Liver (tissue), 8 donors: ENCODE measurements at regions not wholly inside any gene's neighbourhood (a gene's known extent, or its start where the extent isn't known, plus 50 kb on each side); places are given as distances from the start of the nearest gene placed in this dataset.

Source experiments
- DNase-seq: peaks from one replicate; pipeline ENCODE4 v3.0.0-alpha.2; 2017; ENCODE audit warnings: low spot score
- H3K27ac ChIP-seq, 2 donors: one replicate each; pipeline ENCODE4 v1.7.0; 2013; ENCODE audit warnings: inconsistent platforms in 2 of 2, low read length in 2 of 2, control low read depth in 1 of 2, low read depth in 1 of 2, mild to moderate bottlenecking in 1 of 2
- H3K27me3 ChIP-seq, 4 donors: one replicate each; pipeline versions ENCODE4 v1.6.1 to v1.7.0; 2013; ENCODE audit warnings: low read length in 3 of 4, inconsistent platforms in 1 of 4, mild to moderate bottlenecking in 1 of 4, moderate library complexity in 1 of 4; ENCODE audit not compliant: control insufficient read depth in 4 of 4, insufficient read depth in 4 of 4
- H3K36me3 ChIP-seq, 4 donors: one replicate each; pipeline versions ENCODE4 v1.6.1 to v1.7.0; 2013; ENCODE audit warnings: low read length in 3 of 4, mild to moderate bottlenecking in 3 of 4, low read depth in 1 of 4, moderate library complexity in 1 of 4; ENCODE audit not compliant: control insufficient read depth in 4 of 4, insufficient read depth in 3 of 4
- H3K4me1 ChIP-seq, 4 donors: one replicate each; pipeline versions ENCODE4 v1.6.1 to v1.7.0; 2013; ENCODE audit warnings: low read length in 3 of 4, mild to moderate bottlenecking in 3 of 4, moderate library complexity in 1 of 4; ENCODE audit not compliant: control insufficient read depth in 4 of 4, insufficient read depth in 4 of 4
- H3K4me3 ChIP-seq, 3 donors: one replicate each; pipeline versions ENCODE4 v1.6.1 to v1.7.0; 2013; ENCODE audit warnings: low read length in 3 of 3, control low read depth in 1 of 3, low read depth in 1 of 3, mild to moderate bottlenecking in 1 of 3
- H3K9ac ChIP-seq, 2 donors: one replicate each; pipeline ENCODE4 v1.7.0; 2013; ENCODE audit warnings: low read length in 2 of 2, mild to moderate bottlenecking in 2 of 2, moderate library complexity in 2 of 2, control low read depth in 1 of 2, low read depth in 1 of 2
- H3K9me3 ChIP-seq, 4 donors: one replicate each; pipeline versions ENCODE4 v1.6.1 to v1.7.0; 2013; ENCODE audit warnings: low read length in 3 of 4; ENCODE audit not compliant: control insufficient read depth in 4 of 4
- ATF3 ChIP-seq: IDR thresholded peaks from 2 replicates; pipeline ENCODE4 v1.6.1; 2016; ENCODE audit warnings: antibody characterized with exemption
- FOXA2 ChIP-seq: IDR thresholded peaks from 2 replicates; pipeline ENCODE4 v1.6.1; 2016; ENCODE audit warnings: antibody characterized with exemption
- GABPA ChIP-seq, 2 donors: IDR thresholded peaks in 1 of 2; conservative IDR thresholded peaks in 1 of 2; 2 replicates each; pipeline ENCODE4 v1.6.1; 2016; ENCODE audit warnings: antibody characterized with exemption in 2 of 2, mild to moderate bottlenecking in 1 of 2, moderate library complexity in 1 of 2
- HNF4A ChIP-seq, 2 donors: conservative IDR thresholded peaks; 2 replicates each; pipeline ENCODE4 v1.6.1; 2016; ENCODE audit warnings: antibody characterized with exemption in 2 of 2, mild to moderate bottlenecking in 2 of 2
- NR2F2 ChIP-seq: IDR thresholded peaks from 2 replicates; pipeline ENCODE4 v1.6.1; 2016; ENCODE audit warnings: antibody characterized with exemption
- RXRA ChIP-seq, 2 donors: IDR thresholded peaks; 2 replicates each; pipeline ENCODE4 v1.6.1; 2017 to 2018; ENCODE audit warnings: antibody characterized with exemption in 2 of 2, mild to moderate bottlenecking in 1 of 2
- SP1 ChIP-seq: IDR thresholded peaks from 2 replicates; pipeline ENCODE4 v1.6.1; 2018; ENCODE audit warnings: antibody characterized with exemption, mild to moderate bottlenecking
- TAF1 ChIP-seq: conservative IDR thresholded peaks from 2 replicates; pipeline ENCODE4 v1.6.1; 2016; ENCODE audit warnings: antibody characterized with exemption, mild to moderate bottlenecking
- YY1 ChIP-seq: IDR thresholded peaks from 2 replicates; pipeline ENCODE4 v1.6.1; 2016; ENCODE audit warnings: antibody characterized with exemption, mild to moderate bottlenecking
- WGBS: extraction: QIAGEN DNeasy Blood & Tissue Kit; methylation state at CpG from one replicate; pipeline ENCODE4 v1.1.7; 2013; 5-methylcytosine and 5-hydroxymethylcytosine counted together
- TF ChIP-seq, protein P1 (sequence below): fragments of 150-350 bp; IDR thresholded peaks from 2 replicates; pipeline ENCODE4 v1.5.1; 2017; ENCODE audit warnings: improper control_type of control experiment, low read depth, low read length; ENCODE audit not compliant: missing input control
- TF ChIP-seq, protein P2 (sequence below): IDR thresholded peaks from 2 replicates; pipeline ENCODE4 v1.6.1; 2016; ENCODE audit warnings: antibody characterized with exemption
- TF ChIP-seq, protein P3 (sequence below): IDR thresholded peaks from 2 replicates; pipeline ENCODE4 v1.6.1; 2016; ENCODE audit warnings: antibody characterized with exemption, mild to moderate bottlenecking
- TF ChIP-seq, protein P4 (sequence below): IDR thresholded peaks from 2 replicates; pipeline ENCODE4 v1.6.1; 2016; ENCODE audit warnings: antibody characterized with exemption
- donor health status: healthy.
- donor health status: healthy.
- donor health status: healthy.
- donor health status: healthy.
- donor health status: healthy.

DNA sequence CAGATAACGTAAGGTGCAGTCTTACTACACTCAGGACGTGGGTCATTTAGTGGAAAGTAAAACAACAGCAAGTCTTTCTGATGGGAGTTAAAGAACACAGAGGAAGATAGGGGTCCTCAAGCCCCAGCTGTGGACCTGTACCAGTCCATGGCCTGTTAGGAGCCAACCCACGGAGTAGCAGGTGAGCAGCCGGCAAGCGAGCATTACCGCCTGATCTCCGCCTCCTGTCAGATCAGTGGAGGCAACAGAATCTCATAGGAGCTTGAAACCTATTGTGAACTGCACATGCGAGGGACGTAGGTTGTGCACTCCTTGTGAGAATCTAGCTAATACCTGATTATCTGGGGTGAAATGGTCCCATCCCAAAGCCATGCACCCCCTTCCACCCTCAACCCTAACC, 1180.8 kb downstream of the FSTL5 start:
- H3K27ac ChIP-seq, result no peak overlapping the region
- H3K4me3 ChIP-seq, result no peak overlapping the region
- WGBS, result 84% methylated on average over 9 of the region's 9 CpGs
- no peaks in the 10 kb centered on the region for H3K27me3 ChIP-seq
- H3K9me3 ChIP-seq, result no peaks in the 10 kb centered on the region
- no peak for DNase-seq
- no peak overlapping the region for H3K9ac ChIP-seq
- no peak for TF ChIP-seq GABPA (IDR thresholded peaks at IDR 0.05 in 1 of 2, conservative IDR thresholded peaks at IDR 0.05 in 1 of 2)
- no peak for TF ChIP-seq RXRA (IDR thresholded peaks at IDR 0.05)
- TF ChIP-seq, protein P1, sequence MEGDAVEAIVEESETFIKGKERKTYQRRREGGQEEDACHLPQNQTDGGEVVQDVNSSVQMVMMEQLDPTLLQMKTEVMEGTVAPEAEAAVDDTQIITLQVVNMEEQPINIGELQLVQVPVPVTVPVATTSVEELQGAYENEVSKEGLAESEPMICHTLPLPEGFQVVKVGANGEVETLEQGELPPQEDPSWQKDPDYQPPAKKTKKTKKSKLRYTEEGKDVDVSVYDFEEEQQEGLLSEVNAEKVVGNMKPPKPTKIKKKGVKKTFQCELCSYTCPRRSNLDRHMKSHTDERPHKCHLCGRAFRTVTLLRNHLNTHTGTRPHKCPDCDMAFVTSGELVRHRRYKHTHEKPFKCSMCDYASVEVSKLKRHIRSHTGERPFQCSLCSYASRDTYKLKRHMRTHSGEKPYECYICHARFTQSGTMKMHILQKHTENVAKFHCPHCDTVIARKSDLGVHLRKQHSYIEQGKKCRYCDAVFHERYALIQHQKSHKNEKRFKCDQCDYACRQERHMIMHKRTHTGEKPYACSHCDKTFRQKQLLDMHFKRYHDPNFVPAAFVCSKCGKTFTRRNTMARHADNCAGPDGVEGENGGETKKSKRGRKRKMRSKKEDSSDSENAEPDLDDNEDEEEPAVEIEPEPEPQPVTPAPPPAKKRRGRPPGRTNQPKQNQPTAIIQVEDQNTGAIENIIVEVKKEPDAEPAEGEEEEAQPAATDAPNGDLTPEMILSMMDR, result no peak
- no peaks in the 10 kb centered on the region for H3K4me1 ChIP-seq
- H3K36me3 ChIP-seq, result no peaks in the 10 kb centered on the region

DNA sequence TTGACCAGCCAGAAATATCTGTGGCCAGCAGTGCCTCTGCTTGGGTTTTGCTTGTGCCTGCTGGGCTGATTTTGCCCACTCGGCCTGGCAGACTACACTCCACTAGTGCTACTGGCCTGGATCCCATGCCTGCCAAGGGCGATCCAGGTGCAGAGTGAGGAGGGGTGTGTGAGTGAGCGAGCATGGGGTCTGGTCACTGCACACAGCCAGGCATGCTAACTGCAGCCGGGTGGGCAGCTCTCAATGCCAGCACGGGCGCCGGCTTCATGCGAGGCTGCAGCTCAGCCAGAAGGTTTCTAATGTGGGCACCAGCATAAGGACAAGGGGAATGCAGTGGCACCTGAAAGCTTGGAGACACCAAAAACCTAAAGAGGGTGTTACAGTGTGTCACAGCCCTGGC, 1161.4 kb downstream of the FSTL5 start:
- no peaks in the 10 kb centered on the region for H3K36me3 ChIP-seq
- H3K9ac ChIP-seq, result no peak overlapping the region
- WGBS, result 92% methylated on average over 8 of the region's 8 CpGs
- peaks cover 3 to 13% (median 9%) of the 10 kb centered on the region in 4 donors for H3K9me3 ChIP-seq
- no peaks in the 10 kb centered on the region for H3K27me3 ChIP-seq
- H3K4me1 ChIP-seq, result no peaks in the 10 kb centered on the region
- H3K27ac ChIP-seq, result no peak overlapping the region
- TF ChIP-seq, protein P2, sequence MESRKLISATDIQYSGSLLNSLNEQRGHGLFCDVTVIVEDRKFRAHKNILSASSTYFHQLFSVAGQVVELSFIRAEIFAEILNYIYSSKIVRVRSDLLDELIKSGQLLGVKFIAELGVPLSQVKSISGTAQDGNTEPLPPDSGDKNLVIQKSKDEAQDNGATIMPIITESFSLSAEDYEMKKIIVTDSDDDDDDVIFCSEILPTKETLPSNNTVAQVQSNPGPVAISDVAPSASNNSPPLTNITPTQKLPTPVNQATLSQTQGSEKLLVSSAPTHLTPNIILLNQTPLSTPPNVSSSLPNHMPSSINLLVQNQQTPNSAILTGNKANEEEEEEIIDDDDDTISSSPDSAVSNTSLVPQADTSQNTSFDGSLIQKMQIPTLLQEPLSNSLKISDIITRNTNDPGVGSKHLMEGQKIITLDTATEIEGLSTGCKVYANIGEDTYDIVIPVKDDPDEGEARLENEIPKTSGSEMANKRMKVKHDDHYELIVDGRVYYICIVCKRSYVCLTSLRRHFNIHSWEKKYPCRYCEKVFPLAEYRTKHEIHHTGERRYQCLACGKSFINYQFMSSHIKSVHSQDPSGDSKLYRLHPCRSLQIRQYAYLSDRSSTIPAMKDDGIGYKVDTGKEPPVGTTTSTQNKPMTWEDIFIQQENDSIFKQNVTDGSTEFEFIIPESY, result no peak
- TF ChIP-seq SP1, result no peak
- TF ChIP-seq, protein P3, sequence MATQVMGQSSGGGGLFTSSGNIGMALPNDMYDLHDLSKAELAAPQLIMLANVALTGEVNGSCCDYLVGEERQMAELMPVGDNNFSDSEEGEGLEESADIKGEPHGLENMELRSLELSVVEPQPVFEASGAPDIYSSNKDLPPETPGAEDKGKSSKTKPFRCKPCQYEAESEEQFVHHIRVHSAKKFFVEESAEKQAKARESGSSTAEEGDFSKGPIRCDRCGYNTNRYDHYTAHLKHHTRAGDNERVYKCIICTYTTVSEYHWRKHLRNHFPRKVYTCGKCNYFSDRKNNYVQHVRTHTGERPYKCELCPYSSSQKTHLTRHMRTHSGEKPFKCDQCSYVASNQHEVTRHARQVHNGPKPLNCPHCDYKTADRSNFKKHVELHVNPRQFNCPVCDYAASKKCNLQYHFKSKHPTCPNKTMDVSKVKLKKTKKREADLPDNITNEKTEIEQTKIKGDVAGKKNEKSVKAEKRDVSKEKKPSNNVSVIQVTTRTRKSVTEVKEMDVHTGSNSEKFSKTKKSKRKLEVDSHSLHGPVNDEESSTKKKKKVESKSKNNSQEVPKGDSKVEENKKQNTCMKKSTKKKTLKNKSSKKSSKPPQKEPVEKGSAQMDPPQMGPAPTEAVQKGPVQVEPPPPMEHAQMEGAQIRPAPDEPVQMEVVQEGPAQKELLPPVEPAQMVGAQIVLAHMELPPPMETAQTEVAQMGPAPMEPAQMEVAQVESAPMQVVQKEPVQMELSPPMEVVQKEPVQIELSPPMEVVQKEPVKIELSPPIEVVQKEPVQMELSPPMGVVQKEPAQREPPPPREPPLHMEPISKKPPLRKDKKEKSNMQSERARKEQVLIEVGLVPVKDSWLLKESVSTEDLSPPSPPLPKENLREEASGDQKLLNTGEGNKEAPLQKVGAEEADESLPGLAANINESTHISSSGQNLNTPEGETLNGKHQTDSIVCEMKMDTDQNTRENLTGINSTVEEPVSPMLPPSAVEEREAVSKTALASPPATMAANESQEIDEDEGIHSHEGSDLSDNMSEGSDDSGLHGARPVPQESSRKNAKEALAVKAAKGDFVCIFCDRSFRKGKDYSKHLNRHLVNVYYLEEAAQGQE, result no peak
- TF ChIP-seq TAF1, result no peak
- TF ChIP-seq, protein P4, sequence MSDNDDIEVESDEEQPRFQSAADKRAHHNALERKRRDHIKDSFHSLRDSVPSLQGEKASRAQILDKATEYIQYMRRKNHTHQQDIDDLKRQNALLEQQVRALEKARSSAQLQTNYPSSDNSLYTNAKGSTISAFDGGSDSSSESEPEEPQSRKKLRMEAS, result no peak
- TF ChIP-seq ATF3, result no peak
- no peak for TF ChIP-seq FOXA2
- TF ChIP-seq NR2F2, result no peak
- no peak for TF ChIP-seq YY1
- no peak for TF ChIP-seq HNF4A (conservative IDR thresholded peaks at IDR 0.05)
- no peak for TF ChIP-seq GABPA (IDR thresholded peaks at IDR 0.05 in 1 of 2, conservative IDR thresholded peaks at IDR 0.05 in 1 of 2)
- H3K4me3 ChIP-seq, result no peak overlapping the region
- DNase-seq, result no peak
